DND-41 (cell line): ENCODE measurements at regions not wholly inside any gene's neighbourhood (a gene's known extent, or its start where the extent isn't known, plus 50 kb on each side); places are given as distances from the start of the nearest gene placed in this dataset.

Experiments
- EZH2 ChIP-seq: IDR thresholded peaks from 3 replicates; pipeline ENCODE4 v1.6.1; 2012; ENCODE audit warnings: borderline replicate concordance, low read depth, mild to moderate bottlenecking, moderate library complexity, low read length, inconsistent platforms; ENCODE audit not compliant: severe bottlenecking
- TF ChIP-seq, protein P1 (sequence below): IDR thresholded peaks from 2 replicates; pipeline ENCODE4 v1.5.1; 2012; ENCODE audit warnings: borderline replicate concordance, low read length, moderate library complexity, mild to moderate bottlenecking; ENCODE audit not compliant: poor library complexity, severe bottlenecking; ENCODE audit errors: extremely low read depth

DNA sequence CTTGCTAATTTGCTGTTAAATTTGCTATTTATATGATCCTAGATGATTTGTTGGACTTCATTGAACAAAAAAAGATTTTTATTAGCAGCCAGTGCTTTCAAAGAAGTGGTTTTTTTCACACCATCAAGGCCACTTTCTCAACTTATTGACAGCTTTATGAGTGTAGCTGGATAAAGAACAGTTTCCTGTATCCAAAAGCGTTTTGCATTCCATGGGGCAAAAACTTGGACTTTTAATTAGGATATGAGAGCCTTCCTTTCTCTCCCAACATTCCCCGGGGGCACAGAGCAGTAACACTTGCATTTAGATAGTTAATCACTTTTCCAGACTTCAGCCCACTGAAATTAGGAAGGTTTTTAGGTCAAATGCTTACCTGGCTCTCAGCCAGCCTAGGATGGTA lies 177.1 kb upstream of the ELAC2 start:
- no peak for TF ChIP-seq EZH2
- TF ChIP-seq, protein P1, sequence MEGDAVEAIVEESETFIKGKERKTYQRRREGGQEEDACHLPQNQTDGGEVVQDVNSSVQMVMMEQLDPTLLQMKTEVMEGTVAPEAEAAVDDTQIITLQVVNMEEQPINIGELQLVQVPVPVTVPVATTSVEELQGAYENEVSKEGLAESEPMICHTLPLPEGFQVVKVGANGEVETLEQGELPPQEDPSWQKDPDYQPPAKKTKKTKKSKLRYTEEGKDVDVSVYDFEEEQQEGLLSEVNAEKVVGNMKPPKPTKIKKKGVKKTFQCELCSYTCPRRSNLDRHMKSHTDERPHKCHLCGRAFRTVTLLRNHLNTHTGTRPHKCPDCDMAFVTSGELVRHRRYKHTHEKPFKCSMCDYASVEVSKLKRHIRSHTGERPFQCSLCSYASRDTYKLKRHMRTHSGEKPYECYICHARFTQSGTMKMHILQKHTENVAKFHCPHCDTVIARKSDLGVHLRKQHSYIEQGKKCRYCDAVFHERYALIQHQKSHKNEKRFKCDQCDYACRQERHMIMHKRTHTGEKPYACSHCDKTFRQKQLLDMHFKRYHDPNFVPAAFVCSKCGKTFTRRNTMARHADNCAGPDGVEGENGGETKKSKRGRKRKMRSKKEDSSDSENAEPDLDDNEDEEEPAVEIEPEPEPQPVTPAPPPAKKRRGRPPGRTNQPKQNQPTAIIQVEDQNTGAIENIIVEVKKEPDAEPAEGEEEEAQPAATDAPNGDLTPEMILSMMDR = no peak
